OCI-LY7 (cell line): ENCODE measurements at regions not wholly inside any gene's neighbourhood (a gene's known extent, or its start where the extent isn't known, plus 50 kb on each side); places are given as distances from the start of the nearest gene placed in this dataset.

ENCODE experiments used
- EZH2phosphoT487 ChIP-seq: fragments of 200-600 bp; sonication (generic); IDR thresholded peaks from 2 replicates; pipeline ENCODE4 v1.6.1; 2018; ENCODE audit warnings: low read depth, borderline replicate concordance, mild to moderate bottlenecking, mixed run types, antibody characterized with exemption, low read length, moderate library complexity, mixed read lengths
- TF ChIP-seq, protein P1 (sequence below): fragments of 200-600 bp; sonication (generic); conservative IDR thresholded peaks from 2 replicates; pipeline ENCODE4 v1.5.1; 2014; ENCODE audit warnings: mild to moderate bottlenecking, antibody characterized with exemption, low read length, moderate library complexity, mixed read lengths

DNA sequence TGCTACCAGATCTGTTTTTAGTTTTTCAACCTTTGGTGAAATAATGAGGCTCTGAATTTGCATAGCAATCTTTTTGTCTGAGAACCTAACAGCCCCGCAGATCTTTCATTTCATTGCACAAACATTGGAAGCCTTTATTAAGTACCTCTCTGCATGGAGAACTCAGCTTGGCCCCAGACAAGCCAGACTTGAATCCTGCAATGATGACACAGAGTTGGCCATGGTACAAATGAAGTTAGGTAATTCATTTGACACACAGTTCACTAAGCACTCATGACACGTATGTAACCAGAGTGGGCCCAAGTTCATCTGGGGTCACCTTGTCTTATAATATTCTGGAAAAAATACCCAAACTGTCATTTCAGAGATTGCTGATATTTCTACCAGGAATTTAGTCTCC lies 439.1 kb upstream of the ID2 start:
- TF ChIP-seq, protein P1, sequence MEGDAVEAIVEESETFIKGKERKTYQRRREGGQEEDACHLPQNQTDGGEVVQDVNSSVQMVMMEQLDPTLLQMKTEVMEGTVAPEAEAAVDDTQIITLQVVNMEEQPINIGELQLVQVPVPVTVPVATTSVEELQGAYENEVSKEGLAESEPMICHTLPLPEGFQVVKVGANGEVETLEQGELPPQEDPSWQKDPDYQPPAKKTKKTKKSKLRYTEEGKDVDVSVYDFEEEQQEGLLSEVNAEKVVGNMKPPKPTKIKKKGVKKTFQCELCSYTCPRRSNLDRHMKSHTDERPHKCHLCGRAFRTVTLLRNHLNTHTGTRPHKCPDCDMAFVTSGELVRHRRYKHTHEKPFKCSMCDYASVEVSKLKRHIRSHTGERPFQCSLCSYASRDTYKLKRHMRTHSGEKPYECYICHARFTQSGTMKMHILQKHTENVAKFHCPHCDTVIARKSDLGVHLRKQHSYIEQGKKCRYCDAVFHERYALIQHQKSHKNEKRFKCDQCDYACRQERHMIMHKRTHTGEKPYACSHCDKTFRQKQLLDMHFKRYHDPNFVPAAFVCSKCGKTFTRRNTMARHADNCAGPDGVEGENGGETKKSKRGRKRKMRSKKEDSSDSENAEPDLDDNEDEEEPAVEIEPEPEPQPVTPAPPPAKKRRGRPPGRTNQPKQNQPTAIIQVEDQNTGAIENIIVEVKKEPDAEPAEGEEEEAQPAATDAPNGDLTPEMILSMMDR = no peak
- TF ChIP-seq EZH2phosphoT487 = no peak
